NT2/D1 (cell line): ENCODE measurements at regions not wholly inside any gene's neighbourhood (a gene's known extent, or its start where the extent isn't known, plus 50 kb on each side); places are given as distances from the start of the nearest gene placed in this dataset.

Experiments
- YY1 ChIP-seq: IDR thresholded peaks from 2 replicates; pipeline ENCODE4 v1.6.1; 2011; ENCODE audit not compliant: insufficient read length, insufficient read depth
- ZNF274 ChIP-seq: IDR thresholded peaks from 2 replicates; pipeline ENCODE4 v1.6.1; 2011; ENCODE audit warnings: mild to moderate bottlenecking, low read depth, low read length

DNA sequence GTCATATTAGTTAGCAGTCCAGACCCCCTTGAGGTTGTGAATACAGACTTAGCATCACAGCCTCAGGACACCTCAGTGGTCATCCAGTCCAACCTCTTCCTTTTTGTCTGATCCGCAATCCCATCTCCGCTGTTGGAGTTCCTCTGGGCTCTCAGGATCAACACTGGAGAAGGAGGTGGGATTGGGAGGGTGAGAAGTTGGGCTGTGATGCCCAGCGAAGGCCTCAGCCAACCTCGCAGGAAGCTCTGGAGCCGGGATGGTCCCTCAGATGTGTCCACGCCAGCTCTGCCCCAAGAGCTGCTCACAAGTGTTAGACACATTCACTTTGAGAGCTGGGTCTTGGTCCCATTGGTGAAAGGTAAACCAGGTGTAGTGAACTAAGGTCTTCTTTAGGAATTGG is 74.9 kb upstream of the AFF3 start:
- no peak for TF ChIP-seq YY1
- TF ChIP-seq ZNF274 = no peak
